SK-N-SH treated with all-trans-retinoic acid at 6 μM for 48 hours (cell line): ENCODE measurements at regions not wholly inside any gene's neighbourhood (a gene's known extent, or its start where the extent isn't known, plus 50 kb on each side); places are given as distances from the start of the nearest gene placed in this dataset.

Source experiments
- ARNTL ChIP-seq: fragments of 450-650 bp; formaldehyde crosslinking; IDR thresholded peaks from 2 replicates; pipeline ENCODE4 v1.5.0; 2020; ENCODE audit warnings: low read depth, mild to moderate bottlenecking, moderate library complexity, borderline replicate concordance
- CREB5 ChIP-seq: fragments of 250-450 bp; sonication (Bioruptor Pico); IDR thresholded peaks from 2 replicates; pipeline ENCODE4 v1.5.1; 2020; ENCODE audit warnings: low read depth, mild to moderate bottlenecking, moderate library complexity
- RARB ChIP-seq: fragments of 250-450 bp; sonication (Bioruptor Pico); IDR thresholded peaks from 2 replicates; pipeline ENCODE4 v1.8.0; 2021; ENCODE audit warnings: mild to moderate bottlenecking, moderate library complexity

- no peak for TF ChIP-seq ARNTL (CRISPR knock-in tag)
- TF ChIP-seq CREB5 (CRISPR knock-in tag) = no peak
- no peak for TF ChIP-seq RARB
Observed at GRCh38 chr7:68564306-68565135, 1033.8 kb upstream of the AUTS2 start.
